Activated T-helper 2 cell treated with anti-CD3 and anti-CD28 coated beads, Interferon-gamma antibody, Interleukin-2, Interleukin-4, amounts not matched to agents 10 μg/mL and 5 μg/mL and 100 μg/mL, durations not matched to agents 14 hours and 24 hours and 36 hours (primary cell): ENCODE measurements at regions not wholly inside any gene's neighbourhood (a gene's known extent, or its start where the extent isn't known, plus 50 kb on each side); places are given as distances from the start of the nearest gene placed in this dataset.

Source experiments
- DNase-seq: peaks from one replicate; pipeline ENCODE4 v3.0.0; 2021; ENCODE audit warnings: low spot score
- H3K27ac Mint-ChIP-seq: one replicate; pipeline ENCODE4 v1.8.0; 2021; ENCODE audit warnings: mixed read lengths
- H3K27me3 Mint-ChIP-seq: one replicate; pipeline ENCODE4 v1.8.0; 2021; ENCODE audit warnings: low read depth, mixed read lengths
- H3K36me3 Mint-ChIP-seq: one replicate; pipeline ENCODE4 v1.8.0; 2021; ENCODE audit warnings: low read depth, mixed read lengths
- H3K4me1 Mint-ChIP-seq: one replicate; pipeline ENCODE4 v1.8.0; 2021; ENCODE audit warnings: low read depth, mixed read lengths
- H3K4me3 Mint-ChIP-seq: one replicate; pipeline ENCODE4 v1.8.0; 2021; ENCODE audit warnings: low read depth, mild to moderate bottlenecking, moderate library complexity, mixed read lengths
- H3K9me3 Mint-ChIP-seq: one replicate; pipeline ENCODE4 v1.8.0; 2021; ENCODE audit warnings: mixed read lengths
- intact Hi-C: fragments of 100-400 bp; cut with micrococcal nuclease; formaldehyde crosslinking; loops from one replicate; pipeline ENCODE4 v1.15.1; 2023

DNA sequence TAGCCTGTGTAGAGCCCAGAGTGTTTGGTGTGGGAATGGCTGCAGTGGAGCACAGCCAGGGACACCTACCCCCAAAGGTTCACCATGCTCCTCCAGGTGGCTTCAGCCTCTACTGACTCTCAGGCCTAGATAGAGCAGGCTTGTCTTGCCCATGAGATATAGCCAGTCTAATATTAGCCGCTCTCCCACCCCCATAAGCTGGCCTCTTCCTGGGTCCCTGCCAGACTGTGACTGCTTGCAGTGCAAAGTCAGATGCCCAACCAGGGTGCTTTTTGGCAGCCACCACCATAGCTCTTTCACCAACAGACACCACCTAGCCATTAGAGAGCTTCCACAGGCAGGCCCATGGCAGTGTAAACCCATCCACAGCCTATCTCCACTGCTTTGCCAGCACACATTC lies 405.3 kb downstream of the MBD2 start:
- no peak overlapping the region for H3K27ac Mint-ChIP-seq
- intact Hi-C loops, result no loop called here
- H3K4me1 Mint-ChIP-seq, result no peaks in the 10 kb centered on the region
- H3K36me3 Mint-ChIP-seq, result no peaks in the 10 kb centered on the region
- peaks cover 15% of the 10 kb centered on the region for H3K9me3 Mint-ChIP-seq
- H3K4me3 Mint-ChIP-seq, result no peak overlapping the region
- DNase-seq, result no peak
- H3K27me3 Mint-ChIP-seq, result no peaks in the 10 kb centered on the region

DNA sequence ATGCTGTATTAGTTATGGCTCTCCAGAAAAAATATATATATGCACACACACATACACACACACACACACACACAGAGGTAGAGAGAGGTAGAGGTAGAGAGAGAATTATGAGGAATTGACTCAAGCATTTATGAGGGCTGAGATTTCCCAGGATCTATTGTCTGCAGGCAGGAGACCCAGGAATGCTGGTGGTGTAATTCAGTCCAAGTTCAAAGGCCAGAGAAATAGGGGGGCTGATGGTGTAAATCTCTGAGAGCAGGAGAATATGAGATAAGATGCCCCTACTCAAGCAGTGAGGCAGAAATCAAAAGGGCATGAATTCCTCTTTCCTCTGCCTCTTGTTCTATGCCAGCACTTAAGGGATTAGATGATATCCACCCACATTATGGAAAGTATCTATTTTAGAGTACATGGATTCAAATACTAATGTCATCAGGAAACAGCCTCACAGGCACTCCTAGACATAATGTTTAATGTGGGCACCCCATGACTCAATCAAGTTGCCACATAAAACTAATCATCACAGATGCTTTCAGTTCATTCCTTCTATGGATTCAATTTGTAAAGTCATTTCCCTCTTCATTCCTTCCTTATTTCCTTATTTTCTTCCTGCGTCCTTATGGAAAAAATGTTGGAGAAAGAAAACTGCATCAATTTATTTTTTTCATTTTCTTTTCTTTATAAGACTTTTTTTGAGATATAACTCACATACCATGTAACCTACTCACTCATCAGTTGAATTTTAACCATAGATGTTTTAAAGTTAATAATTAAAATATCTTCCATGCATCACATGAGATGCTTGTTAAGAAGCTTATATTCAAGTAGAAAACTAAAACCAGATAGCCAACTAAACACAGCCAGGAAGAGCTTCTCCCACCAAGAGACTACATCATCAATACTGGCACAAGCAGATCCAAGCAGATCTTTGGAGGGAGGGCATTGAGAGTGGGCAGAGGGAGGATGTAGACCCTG lies 406.2 kb downstream of the MBD2 start:
- H3K4me1 Mint-ChIP-seq, result no peaks in the 10 kb centered on the region
- H3K36me3 Mint-ChIP-seq, result no peaks in the 10 kb centered on the region
- no peaks in the 10 kb centered on the region for H3K27me3 Mint-ChIP-seq
- intact Hi-C loops, result no loop called here
- H3K9me3 Mint-ChIP-seq, result peaks cover 13% of the 10 kb centered on the region
- no peak for DNase-seq
- H3K27ac Mint-ChIP-seq, result no peak overlapping the region
- H3K4me3 Mint-ChIP-seq, result no peak overlapping the region

DNA sequence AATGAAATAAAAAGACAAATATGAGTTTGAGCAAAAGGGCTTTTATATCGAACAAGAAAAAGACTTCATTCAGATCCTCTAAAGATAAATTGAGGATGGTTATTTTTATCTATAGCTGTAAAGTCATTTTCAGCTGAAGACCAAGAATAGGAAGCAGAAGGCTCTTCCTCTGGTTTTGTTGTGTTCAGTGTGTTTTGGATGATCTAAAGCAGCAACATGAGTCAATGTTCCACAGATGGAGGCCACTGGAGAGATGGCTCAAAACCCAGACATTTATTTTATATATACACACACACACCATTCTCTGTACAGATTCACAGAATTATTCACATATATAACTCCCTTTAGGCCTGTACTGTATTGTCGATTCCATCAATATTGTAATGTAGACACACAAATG lies 424.3 kb downstream of the MBD2 start:
- no peaks in the 10 kb centered on the region for H3K36me3 Mint-ChIP-seq
- no peak overlapping the region for H3K4me3 Mint-ChIP-seq
- no peak overlapping the region for H3K27ac Mint-ChIP-seq
- H3K9me3 Mint-ChIP-seq, result no peaks in the 10 kb centered on the region
- H3K27me3 Mint-ChIP-seq, result no peaks in the 10 kb centered on the region
- intact Hi-C loops, result no loop called here
- DNase-seq, result no peak
- H3K4me1 Mint-ChIP-seq, result peaks cover 5% of the 10 kb centered on the region

DNA sequence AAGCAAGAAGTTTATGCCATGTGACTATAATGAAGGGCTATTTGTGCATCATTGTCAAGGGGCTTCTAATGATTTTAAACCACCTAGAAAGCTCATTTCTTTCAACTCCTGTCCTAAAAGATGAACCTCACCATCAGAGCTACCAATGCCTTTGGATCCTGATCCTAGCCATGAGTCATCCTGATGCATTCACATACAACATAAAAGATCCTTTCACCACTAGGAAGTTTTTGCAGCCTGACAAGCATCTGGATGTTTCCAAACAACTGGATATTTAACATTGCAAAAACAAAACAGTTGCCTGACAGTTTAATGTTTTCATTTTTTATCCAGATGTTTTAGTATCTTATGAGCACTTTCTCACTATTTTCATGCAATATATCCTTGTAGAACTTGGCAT lies 425.3 kb downstream of the MBD2 start:
- Mint-ChIP-seq H3K4me3 (no peak overlapping the region), H3K27ac (no peak overlapping the region), H3K27me3 (no peaks in the 10 kb centered on the region), H3K4me1 (peaks cover 5% of the 10 kb centered on the region), H3K9me3 (no peaks in the 10 kb centered on the region), H3K36me3 (no peaks in the 10 kb centered on the region)
- intact Hi-C loops, result no loop called here
- DNase-seq, result no peak

DNA sequence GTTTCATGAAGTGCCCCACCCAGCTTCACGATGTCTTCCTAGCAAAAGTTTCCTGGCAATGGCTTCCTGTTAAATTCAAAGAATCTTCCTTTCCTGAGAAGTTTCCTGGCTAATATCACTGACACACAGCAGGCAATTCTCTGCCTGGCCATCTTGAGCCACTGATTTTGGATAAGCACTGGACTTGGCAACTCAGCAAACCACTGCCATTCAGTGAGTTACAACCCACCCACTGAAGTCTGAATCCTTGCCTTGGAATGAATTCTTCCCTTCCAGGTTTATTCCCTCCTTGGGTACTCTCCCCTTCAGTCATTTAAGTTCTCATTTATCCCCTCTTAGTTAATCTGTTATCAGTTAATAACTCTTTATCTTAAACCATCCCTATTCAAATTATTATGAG lies 426.0 kb downstream of the MBD2 start:
- no peak overlapping the region for H3K4me3 Mint-ChIP-seq
- intact Hi-C loops, result no loop called here

DNA sequence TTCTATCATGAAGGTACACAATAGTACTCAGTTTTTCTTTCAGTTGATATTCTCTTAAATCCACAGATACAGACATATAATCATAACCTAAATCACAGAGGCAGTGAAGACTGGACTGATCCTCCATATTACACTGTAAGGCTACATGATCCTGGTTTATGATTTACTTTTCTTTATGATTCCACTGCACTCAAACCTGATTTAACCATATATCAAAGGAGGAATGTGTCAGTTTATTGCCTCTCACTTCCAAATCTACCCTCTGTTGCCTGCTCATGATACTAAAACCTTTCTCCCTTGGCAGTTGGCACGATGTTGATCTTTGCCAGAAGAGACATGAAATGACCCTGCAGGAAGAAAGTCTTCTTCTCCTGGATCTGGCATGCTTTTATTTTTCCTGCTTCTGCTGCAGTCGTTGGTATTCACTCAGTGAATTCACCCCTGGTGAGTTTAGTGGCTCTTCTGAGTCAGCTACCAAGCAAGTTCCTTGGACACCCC lies 426.4 kb downstream of the MBD2 start:
- Mint-ChIP-seq H3K27me3 (no peaks in the 10 kb centered on the region), H3K27ac (no peak overlapping the region), H3K36me3 (no peaks in the 10 kb centered on the region), H3K9me3 (no peaks in the 10 kb centered on the region), H3K4me3 (no peak overlapping the region), H3K4me1 (peaks cover 5% of the 10 kb centered on the region)
- no peak for DNase-seq
- intact Hi-C loops, result no loop called here

More for the DNA sequence above, 426.0 kb downstream of the MBD2 start:
- DNase-seq, result no peak
- Mint-ChIP-seq H3K27ac (no peak overlapping the region), H3K9me3 (no peaks in the 10 kb centered on the region), H3K27me3 (no peaks in the 10 kb centered on the region), H3K36me3 (no peaks in the 10 kb centered on the region), H3K4me1 (peaks cover 5% of the 10 kb centered on the region)

DNA sequence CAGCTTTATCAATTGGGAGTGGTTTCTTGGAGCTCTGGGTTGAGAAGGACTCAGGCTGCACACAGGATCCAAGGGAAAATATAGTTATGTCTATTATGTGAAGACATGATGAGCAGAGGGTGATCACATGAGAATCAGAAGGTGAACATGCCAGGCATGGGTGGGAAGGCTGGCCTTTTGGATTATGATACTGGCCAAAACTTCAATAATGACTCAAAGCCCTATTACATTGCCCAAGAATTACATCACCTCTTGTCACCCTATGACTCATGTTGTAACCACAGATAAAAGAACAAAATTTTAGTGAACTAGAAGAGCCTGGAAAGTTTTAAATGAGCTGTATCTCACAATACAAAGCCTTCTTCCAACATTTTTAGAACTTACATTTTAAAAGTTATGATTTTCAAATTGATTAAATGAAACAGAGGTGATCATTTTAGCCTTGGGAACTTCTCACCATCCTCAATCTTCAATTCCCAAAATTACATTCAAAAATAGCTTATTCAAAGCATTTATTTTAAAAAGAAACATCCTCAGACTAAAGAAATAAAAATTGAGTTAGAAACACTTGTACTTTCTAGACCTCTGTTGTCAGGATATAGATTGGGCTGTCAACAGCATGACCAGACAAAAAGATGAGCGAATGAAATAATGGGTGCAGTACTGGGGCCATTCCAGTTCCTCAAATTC lies 428.3 kb downstream of the MBD2 start:
- H3K4me3 Mint-ChIP-seq, result no peak overlapping the region
- H3K27me3 Mint-ChIP-seq, result no peaks in the 10 kb centered on the region
- H3K36me3 Mint-ChIP-seq, result no peaks in the 10 kb centered on the region
- H3K4me1 Mint-ChIP-seq, result peaks cover 5% of the 10 kb centered on the region
- intact Hi-C loops, result no loop called here
- no peak for DNase-seq
- no peaks in the 10 kb centered on the region for H3K9me3 Mint-ChIP-seq
- no peak overlapping the region for H3K27ac Mint-ChIP-seq

DNA sequence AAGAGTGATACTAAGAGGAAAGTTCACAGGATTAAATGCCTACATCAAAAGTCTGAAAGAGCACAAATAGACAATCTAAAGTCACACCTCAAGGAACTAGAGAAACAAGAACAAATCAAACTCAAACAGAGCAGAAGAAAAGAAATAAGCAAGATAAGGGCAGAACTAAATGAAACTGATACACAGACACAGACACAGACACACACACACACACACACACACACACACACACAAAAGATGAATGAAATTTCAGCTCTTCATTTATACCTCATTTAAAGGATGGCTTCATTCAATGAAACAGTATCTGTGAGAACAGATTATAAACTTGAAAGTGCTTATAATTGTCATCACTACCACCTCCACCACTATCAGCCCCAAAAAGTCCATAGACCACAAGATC lies 428.9 kb downstream of the MBD2 start:
- no peaks in the 10 kb centered on the region for H3K27me3 Mint-ChIP-seq
- no peak overlapping the region for H3K27ac Mint-ChIP-seq
- peaks cover 5% of the 10 kb centered on the region for H3K4me1 Mint-ChIP-seq
- no peak overlapping the region for H3K4me3 Mint-ChIP-seq
- intact Hi-C loops, result no loop called here
- no peaks in the 10 kb centered on the region for H3K9me3 Mint-ChIP-seq
- no peak for DNase-seq
- no peaks in the 10 kb centered on the region for H3K36me3 Mint-ChIP-seq

DNA sequence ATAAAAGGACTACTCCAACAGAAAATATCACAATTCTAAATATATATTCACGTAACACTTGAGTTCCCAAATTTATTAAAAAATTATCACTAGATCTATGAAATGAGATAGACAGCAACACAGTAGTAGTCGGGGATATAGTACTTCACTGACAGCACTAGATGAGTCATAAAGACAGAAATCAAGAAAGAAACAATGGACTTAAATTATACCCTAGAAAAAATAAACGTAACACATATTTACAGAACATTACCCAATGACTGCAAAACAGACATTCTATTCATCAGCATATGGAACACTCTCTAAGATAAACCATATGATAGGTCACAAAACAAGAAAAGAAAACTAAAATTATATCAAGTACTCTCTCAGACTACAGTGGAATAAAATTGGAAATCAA lies 429.4 kb downstream of the MBD2 start:
- Mint-ChIP-seq H3K9me3 (no peaks in the 10 kb centered on the region), H3K4me3 (no peak overlapping the region), H3K27me3 (no peaks in the 10 kb centered on the region), H3K27ac (no peak overlapping the region), H3K4me1 (peaks cover 5% of the 10 kb centered on the region), H3K36me3 (no peaks in the 10 kb centered on the region)
- intact Hi-C loops, result no loop called here
- no peak for DNase-seq

DNA sequence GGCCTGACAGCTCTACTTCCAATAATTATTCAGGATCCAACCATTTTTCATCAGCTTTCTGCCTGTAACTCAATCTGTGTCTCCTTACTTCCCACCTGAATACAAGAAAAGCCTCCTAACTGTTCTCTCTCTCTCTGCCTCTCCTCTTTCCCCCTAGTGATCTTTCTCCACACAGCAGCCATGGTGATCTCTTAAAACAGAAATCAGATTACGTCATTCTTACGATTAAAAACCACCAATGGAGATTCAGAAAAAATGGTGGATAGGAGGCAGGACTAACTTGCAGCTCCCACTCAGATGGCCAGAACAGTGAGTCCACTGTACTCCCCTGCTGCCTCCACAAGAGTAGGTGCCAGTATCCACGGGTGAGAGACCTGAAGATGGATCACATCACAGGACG lies 431.7 kb downstream of the MBD2 start:
- Mint-ChIP-seq H3K27ac (no peak overlapping the region), H3K27me3 (no peaks in the 10 kb centered on the region), H3K9me3 (no peaks in the 10 kb centered on the region), H3K4me1 (peaks cover 5% of the 10 kb centered on the region), H3K4me3 (no peak overlapping the region), H3K36me3 (no peaks in the 10 kb centered on the region)
- intact Hi-C loops, result no loop called here
- no peak for DNase-seq

DNA sequence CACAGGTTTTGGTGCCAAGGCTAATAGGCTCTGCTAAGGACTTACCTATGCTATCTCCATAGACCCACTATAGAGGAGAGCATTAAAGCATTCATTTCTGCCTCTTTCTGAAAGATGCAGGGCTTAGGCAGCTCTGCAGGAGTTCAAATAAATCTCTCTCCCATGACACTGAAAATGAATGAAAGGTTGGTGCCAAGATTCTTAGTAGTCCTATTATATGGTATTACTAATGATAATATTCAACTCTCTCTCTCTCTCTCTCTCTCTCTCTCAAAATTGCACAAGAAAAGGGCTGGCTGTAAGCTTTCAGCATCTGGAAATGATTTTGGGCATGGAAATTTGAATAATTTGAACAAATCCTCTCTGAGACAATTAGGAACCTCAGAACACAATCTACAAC lies 433.7 kb downstream of the MBD2 start:
- no peaks in the 10 kb centered on the region for H3K36me3 Mint-ChIP-seq
- intact Hi-C loops, result no loop called here
- H3K4me3 Mint-ChIP-seq, result no peak overlapping the region
- no peaks in the 10 kb centered on the region for H3K9me3 Mint-ChIP-seq
- peaks cover under 1% of the 10 kb centered on the region for H3K4me1 Mint-ChIP-seq
- DNase-seq, result no peak
- no peak overlapping the region for H3K27ac Mint-ChIP-seq
- H3K27me3 Mint-ChIP-seq, result no peaks in the 10 kb centered on the region

DNA sequence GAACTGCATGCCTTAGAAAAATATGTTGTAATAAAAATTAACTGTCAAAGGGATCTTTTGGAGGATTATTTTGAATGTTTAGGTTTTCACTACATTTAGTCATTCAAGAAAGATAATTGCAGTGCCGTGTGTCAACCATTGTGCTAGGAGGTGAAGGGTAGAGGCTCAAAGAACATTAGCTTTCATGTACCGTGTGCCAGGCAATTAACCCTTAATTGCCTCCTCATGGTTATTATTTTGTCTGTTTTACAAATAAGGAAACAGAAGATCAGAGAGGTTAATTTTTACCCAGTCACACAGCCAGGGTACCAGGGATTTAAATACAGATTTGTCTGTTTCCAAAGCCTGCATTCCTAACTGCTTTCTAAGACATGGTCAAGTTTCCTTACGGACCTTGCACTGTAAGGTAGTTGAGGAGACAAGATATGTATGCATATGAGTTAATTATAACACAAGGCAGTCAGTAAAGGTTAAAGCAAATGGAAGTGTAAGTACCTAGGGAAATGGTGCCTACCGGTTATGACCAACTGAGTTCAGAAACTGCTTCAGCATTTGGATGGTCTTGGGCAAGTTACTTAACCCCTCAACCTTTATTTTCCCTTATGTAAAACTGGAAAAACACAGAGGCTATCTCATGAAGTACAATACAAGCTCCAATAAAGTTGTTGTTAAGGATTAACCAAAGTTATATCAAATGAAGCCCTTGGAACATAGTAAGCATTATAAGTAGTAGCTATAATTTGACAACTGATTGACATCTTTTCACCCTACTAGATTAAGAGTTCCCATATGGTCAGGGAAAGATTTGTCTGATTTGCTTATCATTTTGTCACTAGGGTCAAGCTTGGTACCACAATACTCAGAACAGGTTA lies 434.9 kb downstream of the MBD2 start:
- Mint-ChIP-seq H3K9me3 (no peaks in the 10 kb centered on the region), H3K36me3 (no peaks in the 10 kb centered on the region), H3K4me3 (no peak overlapping the region), H3K4me1 (no peaks in the 10 kb centered on the region), H3K27ac (no peak overlapping the region), H3K27me3 (no peaks in the 10 kb centered on the region)
- DNase-seq, result no peak
- intact Hi-C loops, result no loop called here
